BLaER1 (cell line): ENCODE measurements at regions not wholly inside any gene's neighbourhood (a gene's known extent, or its start where the extent isn't known, plus 50 kb on each side); places are given as distances from the start of the nearest gene placed in this dataset.

Source experiments
- H3K27ac ChIP-seq: shearing (Covaris generic); formaldehyde crosslinking; 2 replicates; pipeline ENCODE4 v1.8.1; 2022
- H3K27me3 ChIP-seq: shearing (Covaris generic); formaldehyde crosslinking; 2 replicates; pipeline ENCODE4 v1.8.1; 2022
- H3K36me3 ChIP-seq: shearing (Covaris generic); formaldehyde crosslinking; 2 replicates; pipeline ENCODE4 v1.8.1; 2022
- H3K4me1 ChIP-seq: shearing (Covaris generic); formaldehyde crosslinking; 2 replicates; pipeline ENCODE4 v1.8.1; 2022
- H3K4me2 ChIP-seq: shearing (Covaris generic); formaldehyde crosslinking; 2 replicates; pipeline ENCODE4 v1.8.1; 2022
- H3K4me3 ChIP-seq: shearing (Covaris generic); formaldehyde crosslinking; 2 replicates; pipeline ENCODE4 v1.8.1; 2022
- H3K9ac ChIP-seq: shearing (Covaris generic); formaldehyde crosslinking; 2 replicates; pipeline ENCODE4 v1.8.1; 2022
- H3K9me3 ChIP-seq: shearing (Covaris generic); formaldehyde crosslinking; 2 replicates; pipeline ENCODE4 v1.8.1; 2022
- H4K20me1 ChIP-seq: shearing (Covaris generic); formaldehyde crosslinking; 2 replicates; pipeline ENCODE4 v1.8.1; 2022
- Cebpa-rat ChIP-seq: shearing (Covaris generic); IDR thresholded peaks from 2 replicates; pipeline ENCODE4 v1.8.1; 2022

DNA sequence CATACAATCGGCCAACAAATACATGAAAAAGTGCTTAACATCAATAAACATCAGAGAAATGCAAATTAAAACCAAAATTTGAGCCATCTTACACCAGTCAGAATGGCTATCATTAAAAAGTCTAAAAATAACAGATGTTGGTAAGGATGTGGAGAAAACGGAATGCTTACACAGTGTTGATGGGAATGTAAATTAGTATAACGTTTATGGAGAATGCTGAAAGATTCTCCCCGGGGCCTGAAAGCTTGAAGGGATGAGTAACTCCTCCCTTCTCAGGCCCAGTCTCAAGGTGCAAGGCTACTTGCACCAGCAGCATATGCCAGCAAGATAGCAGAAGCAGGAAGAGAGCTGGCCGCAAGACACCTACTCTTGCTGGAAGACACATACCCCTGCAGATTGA, 123.7 kb upstream of the NLGN1 start:
- Histone ChIP-seq H3K27ac (no peak overlapping the region), H3K9ac (no peak overlapping the region), H3K9me3 (no peaks in the 10 kb centered on the region), H3K4me3 (no peak overlapping the region), H4K20me1 (no peaks in the 10 kb centered on the region), H3K4me1 (peaks cover 12% of the 10 kb centered on the region), H3K27me3 (no peaks in the 10 kb centered on the region), H3K36me3 (no peaks in the 10 kb centered on the region), H3K4me2 (no peak overlapping the region)
- TF ChIP-seq Cebpa-rat, result no peak

- TF ChIP-seq Cebpa-rat, result no peak
- Histone ChIP-seq H3K4me3 (no peak overlapping the region), H3K36me3 (no peaks in the 10 kb centered on the region), H3K9ac (no peak overlapping the region), H3K4me2 (no peak overlapping the region), H3K27me3 (no peaks in the 10 kb centered on the region), H3K27ac (no peak overlapping the region), H3K4me1 (peaks cover 12% of the 10 kb centered on the region), H3K9me3 (no peaks in the 10 kb centered on the region), H4K20me1 (no peaks in the 10 kb centered on the region)
Measured at GRCh38 chr3:173268781-173269180, 127.7 kb upstream of the SPATA16 start.

- no peaks in the 10 kb centered on the region for H3K9me3 ChIP-seq
- no peak overlapping the region for H3K27ac ChIP-seq
- H3K36me3 ChIP-seq, result no peaks in the 10 kb centered on the region
- H3K27me3 ChIP-seq, result no peaks in the 10 kb centered on the region
- H3K9ac ChIP-seq, result no peak overlapping the region
- no peak for TF ChIP-seq Cebpa-rat
- no peak overlapping the region for H3K4me2 ChIP-seq
- peaks cover 12% of the 10 kb centered on the region for H3K4me1 ChIP-seq
- H3K4me3 ChIP-seq, result no peak overlapping the region
- no peaks in the 10 kb centered on the region for H4K20me1 ChIP-seq
Measured at GRCh38 chr3:173267716-173268115, 126.7 kb upstream of the SPATA16 start.

- H3K9me3 ChIP-seq, result no peaks in the 10 kb centered on the region
- no peaks in the 10 kb centered on the region for H3K36me3 ChIP-seq
- no peak overlapping the region for H3K4me3 ChIP-seq
- no peak overlapping the region for H3K27ac ChIP-seq
- no peak overlapping the region for H3K9ac ChIP-seq
- H3K4me1 ChIP-seq, result peaks cover 12% of the 10 kb centered on the region
- no peak for TF ChIP-seq Cebpa-rat
- H3K4me2 ChIP-seq, result no peak overlapping the region
- H4K20me1 ChIP-seq, result no peaks in the 10 kb centered on the region
- no peaks in the 10 kb centered on the region for H3K27me3 ChIP-seq
Measured at GRCh38 chr3:173266441-173266840, 125.4 kb upstream of the SPATA16 start.

DNA sequence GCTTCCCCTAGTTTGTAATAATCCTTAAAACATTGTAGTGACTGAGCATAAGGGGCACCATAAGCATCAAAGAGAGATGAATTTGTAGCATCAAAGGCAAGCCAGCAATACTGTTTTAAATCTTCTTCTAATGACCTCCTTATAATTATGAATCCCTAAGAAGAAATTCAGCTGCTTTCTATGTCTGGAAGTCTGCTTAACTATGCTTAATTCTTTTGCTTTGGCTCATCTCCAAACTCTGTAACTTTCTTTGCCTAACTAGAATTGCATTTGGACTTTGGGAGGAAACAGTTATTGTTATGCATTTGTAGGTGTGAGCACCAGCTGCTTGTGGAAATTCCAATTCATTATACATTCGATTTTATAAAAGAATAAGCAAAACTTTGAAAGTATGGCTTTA, 117.7 kb upstream of the SPATA16 start:
- H3K9ac ChIP-seq, result no peak overlapping the region
- no peaks in the 10 kb centered on the region for H3K9me3 ChIP-seq
- no peaks in the 10 kb centered on the region for H3K4me1 ChIP-seq
- H3K4me2 ChIP-seq, result no peak overlapping the region
- no peaks in the 10 kb centered on the region for H4K20me1 ChIP-seq
- H3K27ac ChIP-seq, result no peak overlapping the region
- no peak for TF ChIP-seq Cebpa-rat
- no peaks in the 10 kb centered on the region for H3K27me3 ChIP-seq
- H3K4me3 ChIP-seq, result no peak overlapping the region
- H3K36me3 ChIP-seq, result no peaks in the 10 kb centered on the region

DNA sequence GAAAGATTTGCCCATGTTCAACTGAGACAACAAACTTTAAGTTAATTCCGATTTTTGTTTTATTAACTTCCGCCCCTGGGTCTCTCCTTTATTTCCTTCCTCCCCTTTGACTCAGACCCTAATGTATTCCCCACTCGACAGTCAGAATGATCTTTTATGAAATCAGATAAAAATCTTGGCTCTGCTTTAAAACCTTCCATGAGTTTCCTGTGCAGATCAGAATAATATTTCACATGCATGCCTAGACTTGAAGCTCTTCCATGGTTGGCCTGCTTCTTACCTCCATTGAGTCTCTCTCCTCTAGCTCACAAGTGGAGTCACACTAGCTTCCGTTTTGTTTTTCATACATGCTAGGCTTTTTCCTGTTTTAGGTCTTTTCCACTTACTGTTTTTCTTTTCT, 116.8 kb upstream of the SPATA16 start:
- Histone ChIP-seq H3K27ac (no peak overlapping the region), H3K9me3 (no peaks in the 10 kb centered on the region), H3K4me1 (no peaks in the 10 kb centered on the region), H4K20me1 (no peaks in the 10 kb centered on the region), H3K9ac (no peak overlapping the region), H3K4me2 (no peak overlapping the region), H3K36me3 (no peaks in the 10 kb centered on the region), H3K4me3 (no peak overlapping the region), H3K27me3 (no peaks in the 10 kb centered on the region)
- no peak for TF ChIP-seq Cebpa-rat

- H3K27ac ChIP-seq, result no peak overlapping the region
- no peaks in the 10 kb centered on the region for H3K27me3 ChIP-seq
- no peak for TF ChIP-seq Cebpa-rat
- H3K9ac ChIP-seq, result no peak overlapping the region
- no peaks in the 10 kb centered on the region for H4K20me1 ChIP-seq
- H3K36me3 ChIP-seq, result no peaks in the 10 kb centered on the region
- no peaks in the 10 kb centered on the region for H3K4me1 ChIP-seq
- H3K4me3 ChIP-seq, result no peak overlapping the region
- H3K9me3 ChIP-seq, result no peaks in the 10 kb centered on the region
- H3K4me2 ChIP-seq, result no peak overlapping the region
Measured at GRCh38 chr3:173255555-173255954, 114.5 kb upstream of the SPATA16 start.

DNA sequence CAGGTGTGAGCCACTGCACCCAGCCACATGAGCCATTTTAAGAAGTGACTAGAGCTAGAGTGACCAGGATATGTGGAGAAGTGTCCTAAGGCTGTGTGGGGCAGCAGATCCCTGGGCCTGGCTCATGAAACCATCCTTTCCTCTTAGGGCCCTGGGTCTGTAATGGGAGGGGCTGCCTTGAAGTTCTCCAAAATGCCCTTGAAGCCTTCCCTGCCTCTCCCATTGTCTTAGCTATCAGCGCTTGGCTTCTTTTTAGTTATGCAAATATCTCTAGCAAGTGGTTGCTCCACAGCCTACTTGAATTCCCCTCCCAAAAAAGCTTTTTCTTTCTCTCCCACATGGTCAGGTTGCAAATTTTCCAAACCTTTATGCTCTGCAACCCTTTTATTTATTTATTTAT, 112.4 kb upstream of the SPATA16 start:
- H3K27me3 ChIP-seq, result no peaks in the 10 kb centered on the region
- H3K36me3 ChIP-seq, result no peaks in the 10 kb centered on the region
- no peaks in the 10 kb centered on the region for H3K4me1 ChIP-seq
- H3K27ac ChIP-seq, result no peak overlapping the region
- no peak overlapping the region for H3K4me2 ChIP-seq
- no peaks in the 10 kb centered on the region for H4K20me1 ChIP-seq
- H3K4me3 ChIP-seq, result no peak overlapping the region
- no peak overlapping the region for H3K9ac ChIP-seq
- H3K9me3 ChIP-seq, result no peaks in the 10 kb centered on the region
- no peak for TF ChIP-seq Cebpa-rat

- H3K27ac ChIP-seq, result no peak overlapping the region
- TF ChIP-seq Cebpa-rat, result no peak
- no peaks in the 10 kb centered on the region for H3K27me3 ChIP-seq
- no peak overlapping the region for H3K4me3 ChIP-seq
- no peaks in the 10 kb centered on the region for H3K36me3 ChIP-seq
- H3K4me1 ChIP-seq, result no peaks in the 10 kb centered on the region
- no peaks in the 10 kb centered on the region for H4K20me1 ChIP-seq
- no peaks in the 10 kb centered on the region for H3K9me3 ChIP-seq
- H3K9ac ChIP-seq, result no peak overlapping the region
- H3K4me2 ChIP-seq, result no peak overlapping the region
Measured at GRCh38 chr3:173249457-173249856, 108.4 kb upstream of the SPATA16 start.

- Histone ChIP-seq H3K4me3 (no peak overlapping the region), H3K9me3 (no peaks in the 10 kb centered on the region), H3K4me2 (no peak overlapping the region), H4K20me1 (no peaks in the 10 kb centered on the region), H3K36me3 (no peaks in the 10 kb centered on the region), H3K4me1 (no peaks in the 10 kb centered on the region), H3K27ac (no peak overlapping the region), H3K27me3 (no peaks in the 10 kb centered on the region), H3K9ac (no peak overlapping the region)
- TF ChIP-seq Cebpa-rat, result no peak
Measured at GRCh38 chr3:173241727-173242126, 100.7 kb upstream of the SPATA16 start.

GRCh38 chr3:173238091-173238490, 97.1 kb upstream of the SPATA16 start:
- H3K36me3 ChIP-seq, result no peaks in the 10 kb centered on the region
- H3K4me2 ChIP-seq, result no peak overlapping the region
- TF ChIP-seq Cebpa-rat, result no peak

More at GRCh38 chr3:173238091-173238490, 97.1 kb upstream of the SPATA16 start:
- no peak overlapping the region for H3K27ac ChIP-seq
- H3K4me3 ChIP-seq, result no peak overlapping the region
- no peaks in the 10 kb centered on the region for H3K9me3 ChIP-seq
- no peaks in the 10 kb centered on the region for H4K20me1 ChIP-seq
- no peaks in the 10 kb centered on the region for H3K27me3 ChIP-seq
- H3K4me1 ChIP-seq, result no peaks in the 10 kb centered on the region
- H3K9ac ChIP-seq, result no peak overlapping the region
